Vagina (tissue), 2 donors: ENCODE measurements at regions not wholly inside any gene's neighbourhood (a gene's known extent, or its start where the extent isn't known, plus 50 kb on each side); places are given as distances from the start of the nearest gene placed in this dataset.
A peak's percentile ranks its signal among the peaks of the same experiment; 100 is the strongest.

ENCODE experiments used
- DNase-seq, 2 donors: peaks; one replicate each; pipeline ENCODE4 v3.0.0-alpha.2; 2017; ENCODE audit errors: extremely low spot score in 2 of 2
- H3K27ac ChIP-seq: fragments of 200-600 bp; sonication (generic); one replicate; pipeline ENCODE4 v1.5.1; 2019
- H3K27me3 ChIP-seq: fragments of 200-600 bp; sonication (generic); one replicate; pipeline ENCODE4 v1.5.1; 2019
- H3K36me3 ChIP-seq, 2 donors: fragments of 200-600 bp; sonication (generic); one replicate each; pipeline ENCODE4 v1.5.1; 2017 to 2019
- H3K4me1 ChIP-seq: fragments of 200-600 bp; sonication (generic); one replicate; pipeline ENCODE4 v1.5.1; 2019
- H3K4me3 ChIP-seq, 2 donors: fragments of 200-600 bp; sonication (generic); 1 replicate in 1 of 2; 2 replicates in 1 of 2; pipeline ENCODE4 v1.5.1; 2016 to 2019
- H3K9me3 ChIP-seq: fragments of 200-600 bp; sonication (generic); one replicate; pipeline ENCODE4 v1.5.1; 2019
- POLR2A ChIP-seq, 2 donors: fragments of 450-650 bp; IDR thresholded peaks; one replicate each; pipeline ENCODE4 v1.6.1; 2017; ENCODE audit warnings: antibody characterized with exemption in 2 of 2, mild to moderate bottlenecking in 2 of 2, moderate library complexity in 2 of 2
- POLR2AphosphoS5 ChIP-seq, 2 donors: sonication (generic); formaldehyde crosslinking; IDR thresholded peaks; one replicate each; pipeline ENCODE4 v1.9.0; 2017; ENCODE audit warnings: antibody characterized with exemption in 2 of 2, mild to moderate bottlenecking in 2 of 2, low read depth in 1 of 2; ENCODE audit not compliant: insufficient read depth in 1 of 2
- intact Hi-C: fragments of 100-400 bp; cut with DNase I; formaldehyde crosslinking; loops from one replicate; pipeline ENCODE4 v1.15.1; 2023
- TF ChIP-seq, protein P1 (sequence below), 3 experiments: fragments of 450-650 bp in 2 of 3; fragments of 200-600 bp in 1 of 3; sonication (generic) in 1 of 3; IDR thresholded peaks; one replicate each; pipeline ENCODE4 v1.5.1; 2017 to 2019; ENCODE audit warnings: antibody characterized with exemption in 3 of 3, mild to moderate bottlenecking in 2 of 3, moderate library complexity in 2 of 3

DNA sequence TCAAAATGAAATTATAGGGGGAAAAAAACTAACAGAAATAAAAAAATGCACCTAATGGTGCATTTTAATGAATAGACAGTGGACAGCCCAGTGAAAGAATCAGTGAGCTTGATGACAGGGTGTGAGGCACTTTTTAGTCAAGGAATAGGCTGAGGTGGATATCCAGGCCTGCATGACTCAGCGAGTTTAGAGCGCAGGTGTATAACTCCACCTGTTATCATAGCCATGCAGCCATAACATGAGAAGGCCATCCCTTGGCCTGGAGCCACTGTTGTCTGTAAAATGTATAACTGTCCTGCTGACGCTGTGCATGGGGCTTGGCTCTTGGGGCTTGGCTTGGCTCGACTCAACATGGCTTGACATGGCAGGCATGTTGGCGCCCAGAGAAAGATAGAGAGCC lies 331.5 kb upstream of the NOX3 start:
- no peaks in the 10 kb centered on the region for H3K36me3 ChIP-seq
- no peak overlapping the region for H3K4me3 ChIP-seq
- TF ChIP-seq, protein P1, sequence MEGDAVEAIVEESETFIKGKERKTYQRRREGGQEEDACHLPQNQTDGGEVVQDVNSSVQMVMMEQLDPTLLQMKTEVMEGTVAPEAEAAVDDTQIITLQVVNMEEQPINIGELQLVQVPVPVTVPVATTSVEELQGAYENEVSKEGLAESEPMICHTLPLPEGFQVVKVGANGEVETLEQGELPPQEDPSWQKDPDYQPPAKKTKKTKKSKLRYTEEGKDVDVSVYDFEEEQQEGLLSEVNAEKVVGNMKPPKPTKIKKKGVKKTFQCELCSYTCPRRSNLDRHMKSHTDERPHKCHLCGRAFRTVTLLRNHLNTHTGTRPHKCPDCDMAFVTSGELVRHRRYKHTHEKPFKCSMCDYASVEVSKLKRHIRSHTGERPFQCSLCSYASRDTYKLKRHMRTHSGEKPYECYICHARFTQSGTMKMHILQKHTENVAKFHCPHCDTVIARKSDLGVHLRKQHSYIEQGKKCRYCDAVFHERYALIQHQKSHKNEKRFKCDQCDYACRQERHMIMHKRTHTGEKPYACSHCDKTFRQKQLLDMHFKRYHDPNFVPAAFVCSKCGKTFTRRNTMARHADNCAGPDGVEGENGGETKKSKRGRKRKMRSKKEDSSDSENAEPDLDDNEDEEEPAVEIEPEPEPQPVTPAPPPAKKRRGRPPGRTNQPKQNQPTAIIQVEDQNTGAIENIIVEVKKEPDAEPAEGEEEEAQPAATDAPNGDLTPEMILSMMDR (IDR thresholded peaks at IDR 0.05), result no peak
- TF ChIP-seq POLR2AphosphoS5 (IDR thresholded peaks at IDR 0.05; ENCODE audit: insufficient read depth in 1 of 2, low read depth in 1 of 2) (no peak), POLR2A (IDR thresholded peaks at IDR 0.05) (no peak)
- no peak for DNase-seq
- intact Hi-C loops, result no loop called here
- H3K4me1 ChIP-seq, result peaks cover 9% of the 10 kb centered on the region
- no peaks in the 10 kb centered on the region for H3K9me3 ChIP-seq
- H3K27me3 ChIP-seq, result no peaks in the 10 kb centered on the region
- H3K27ac ChIP-seq, result no peak overlapping the region

DNA sequence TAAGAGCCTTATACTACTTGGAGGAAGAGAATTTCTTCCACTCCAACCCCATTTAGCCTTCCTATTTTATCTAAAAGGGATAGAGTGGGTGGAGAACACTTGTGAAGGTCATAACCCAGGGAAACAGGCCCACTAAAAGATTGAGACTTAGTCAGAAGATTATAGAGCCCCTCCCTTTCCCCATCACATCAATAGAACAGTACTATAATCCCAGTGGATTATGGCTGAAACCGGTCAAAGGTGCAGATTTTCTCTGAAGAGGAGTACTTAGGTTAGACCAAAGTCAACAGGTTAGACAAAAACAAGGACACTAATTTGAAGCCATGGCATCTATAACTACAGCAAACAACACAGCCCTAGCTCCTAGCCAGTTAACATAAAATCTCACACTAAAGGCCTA lies 330.9 kb upstream of the NOX3 start:
- peaks cover 10% of the 10 kb centered on the region for H3K4me1 ChIP-seq
- H3K9me3 ChIP-seq, result no peaks in the 10 kb centered on the region
- intact Hi-C loops, result no loop called here
- TF ChIP-seq, protein P1 (IDR thresholded peaks at IDR 0.05), result no peak
- no peak overlapping the region for H3K27ac ChIP-seq
- H3K4me3 ChIP-seq, result no peak overlapping the region
- DNase-seq, result no peak
- no peaks in the 10 kb centered on the region for H3K27me3 ChIP-seq
- no peaks in the 10 kb centered on the region for H3K36me3 ChIP-seq

DNA sequence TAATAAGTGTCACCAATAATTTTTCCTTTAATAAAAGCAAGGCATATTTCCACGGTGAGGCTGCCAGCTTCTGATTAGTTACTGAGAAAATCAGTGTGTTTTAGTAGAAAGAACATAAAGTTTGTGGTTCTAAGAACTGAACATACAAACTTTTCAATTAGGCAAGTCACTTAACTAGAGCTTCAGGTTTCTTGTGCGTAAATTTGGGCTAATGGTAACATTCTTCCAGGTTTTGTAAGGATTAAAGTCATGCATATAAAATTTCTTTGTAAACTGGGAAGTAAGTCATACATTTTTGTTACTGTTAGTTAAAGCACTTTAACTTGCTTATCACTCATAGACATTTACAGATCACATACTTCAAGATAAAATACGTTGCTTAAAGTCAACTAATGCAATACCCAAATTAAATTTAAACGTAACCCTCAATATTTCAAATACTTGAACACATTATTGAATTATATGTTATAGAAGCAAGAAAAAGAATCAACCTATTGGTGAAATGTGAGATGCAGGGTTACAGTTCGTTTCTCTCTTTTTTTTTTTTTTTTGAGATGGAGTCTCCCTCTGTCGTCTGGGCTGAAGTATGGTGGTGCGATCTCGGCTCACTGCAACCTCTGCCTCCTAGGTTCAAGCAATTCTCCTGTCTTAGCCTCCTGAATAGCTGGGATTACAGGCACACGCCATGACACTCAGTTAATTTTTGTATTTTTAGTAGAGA lies 327.3 kb upstream of the NOX3 start:
- Histone ChIP-seq H3K27me3 (no peaks in the 10 kb centered on the region), H3K9me3 (no peaks in the 10 kb centered on the region), H3K4me1 (peaks cover 10% of the 10 kb centered on the region), H3K4me3 (no peak overlapping the region), H3K27ac (peak overlapping the region; percentile 46), H3K36me3 (no peaks in the 10 kb centered on the region)
- intact Hi-C loops, result no loop called here
- DNase-seq, result no peak
- TF ChIP-seq POLR2A (IDR thresholded peaks at IDR 0.05) (no peak), POLR2AphosphoS5 (IDR thresholded peaks at IDR 0.05; ENCODE audit: insufficient read depth in 1 of 2, low read depth in 1 of 2) (no peak)
- TF ChIP-seq, protein P1 (IDR thresholded peaks at IDR 0.05), result no peak

DNA sequence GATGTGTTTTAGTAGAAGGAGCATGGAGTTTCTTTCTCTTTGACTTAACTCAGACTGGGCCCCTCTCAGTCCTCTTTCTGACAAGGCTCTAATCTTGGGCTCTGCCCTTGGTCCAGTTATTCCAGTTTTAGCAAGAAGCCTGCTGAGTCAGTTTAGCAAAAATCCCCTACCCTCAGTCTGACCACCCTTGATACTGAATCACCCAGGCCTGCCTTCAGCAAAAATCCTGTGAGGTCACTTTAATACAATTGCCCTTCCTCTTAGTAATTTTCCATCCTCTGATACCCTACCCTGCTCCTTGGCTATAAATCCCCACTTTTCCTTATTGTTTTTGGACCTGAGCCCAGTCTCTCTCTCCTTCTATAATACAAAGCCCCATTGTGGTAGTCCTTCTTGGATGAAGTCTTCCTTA lies 326.7 kb upstream of the NOX3 start:
- Histone ChIP-seq H3K27me3 (no peaks in the 10 kb centered on the region), H3K9me3 (no peaks in the 10 kb centered on the region), H3K4me3 (no peak overlapping the region), H3K36me3 (no peaks in the 10 kb centered on the region), H3K4me1 (peaks cover 10% of the 10 kb centered on the region), H3K27ac (peak overlapping the region; percentile 46)
- intact Hi-C loops, result no loop called here
- DNase-seq, result no peak
- TF ChIP-seq POLR2A (IDR thresholded peaks at IDR 0.05), result no peak

DNA sequence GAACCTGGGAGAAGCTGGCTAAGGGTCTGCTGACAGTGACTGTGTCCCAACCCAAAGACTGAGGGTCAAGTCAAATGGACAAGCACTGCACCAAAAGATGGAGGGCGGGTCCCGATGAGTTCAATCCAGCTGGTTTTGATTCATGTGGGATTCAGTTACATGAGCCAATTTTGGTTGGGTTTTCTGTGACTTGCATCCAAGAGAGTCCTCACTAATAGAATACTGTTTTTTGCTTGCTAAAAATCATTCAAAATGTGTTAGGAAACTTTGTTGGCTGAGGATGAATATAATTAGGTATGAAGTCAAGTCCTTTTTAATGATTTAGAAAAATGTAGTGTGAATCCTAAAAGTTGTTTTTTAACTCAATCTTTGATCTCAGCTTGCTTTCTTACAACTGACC lies 323.8 kb upstream of the NOX3 start:
- Histone ChIP-seq H3K4me1 (peaks cover 10% of the 10 kb centered on the region), H3K4me3 (no peak overlapping the region), H3K36me3 (no peaks in the 10 kb centered on the region), H3K9me3 (no peaks in the 10 kb centered on the region), H3K27ac (no peak overlapping the region), H3K27me3 (no peaks in the 10 kb centered on the region)
- TF ChIP-seq POLR2AphosphoS5 (IDR thresholded peaks at IDR 0.05; ENCODE audit: insufficient read depth in 1 of 2, low read depth in 1 of 2), result no peak
- TF ChIP-seq POLR2A (IDR thresholded peaks at IDR 0.05), result no peak
- TF ChIP-seq, protein P1 (IDR thresholded peaks at IDR 0.05), result no peak
- intact Hi-C loops, result no loop called here
- no peak for DNase-seq
